Natural killer cell (primary cell): ENCODE measurements at regions not wholly inside any gene's neighbourhood (a gene's known extent, or its start where the extent isn't known, plus 50 kb on each side); places are given as distances from the start of the nearest gene placed in this dataset.

ENCODE experiments used
- ATAC-seq, 3 donors: fragments of 150-1000 bp in 2 of 3; fragments of 200-7000 bp in 1 of 3; cut with Tn5 transposase; 1 replicate in 1 of 3; 2 replicates in 2 of 3; pipeline ENCODE4 v1.10.0; 2021; ENCODE audit warnings: mild to moderate bottlenecking in 2 of 3, moderate library complexity in 2 of 3
- DNase-seq, 2 donors: peaks; one replicate each; pipeline versions ENCODE4 v3.0.0 to v3.0.0-alpha.2; 2013 to 2021; ENCODE audit warnings: mixed read lengths in 1 of 2
- H3K27ac ChIP-seq: one replicate; pipeline ENCODE4 v1.5.1; 2013; ENCODE audit warnings: mild to moderate bottlenecking, low read length
- H3K27me3 ChIP-seq: one replicate; pipeline ENCODE4 v1.6.1; 2013; ENCODE audit warnings: low read length; ENCODE audit not compliant: control insufficient read depth, insufficient read depth
- H3K36me3 ChIP-seq: one replicate; pipeline ENCODE4 v1.6.1; 2013; ENCODE audit warnings: low read length; ENCODE audit not compliant: control insufficient read depth, insufficient read depth
- H3K4me1 ChIP-seq: one replicate; pipeline ENCODE4 v1.6.1; 2013; ENCODE audit warnings: low read length; ENCODE audit not compliant: control insufficient read depth, insufficient read depth
- H3K4me3 ChIP-seq: one replicate; pipeline ENCODE4 v1.5.1; 2013; ENCODE audit warnings: low read length
- H3K9me3 ChIP-seq: one replicate; pipeline ENCODE4 v1.6.1; 2013; ENCODE audit warnings: low read length; ENCODE audit not compliant: control insufficient read depth, insufficient read depth
- H3K27ac Mint-ChIP-seq, 2 donors: one replicate each; pipeline ENCODE4 v1.8.0; 2022; ENCODE audit warnings: mild to moderate bottlenecking in 2 of 2, mixed read lengths in 2 of 2, moderate library complexity in 1 of 2
- H3K27me3 Mint-ChIP-seq, 2 donors: one replicate each; pipeline ENCODE4 v1.8.0; 2022; ENCODE audit warnings: low read depth in 2 of 2, mixed read lengths in 2 of 2
- H3K36me3 Mint-ChIP-seq: one replicate; pipeline ENCODE4 v1.8.0; 2022; ENCODE audit warnings: mixed read lengths
- H3K4me1 Mint-ChIP-seq, 2 donors: one replicate each; pipeline ENCODE4 v1.8.0; 2022; ENCODE audit warnings: mixed read lengths in 2 of 2
- H3K4me3 Mint-ChIP-seq: one replicate; pipeline ENCODE4 v1.8.0; 2022; ENCODE audit warnings: mild to moderate bottlenecking, moderate library complexity, mixed read lengths
- H3K9me3 Mint-ChIP-seq, 2 donors: one replicate each; pipeline ENCODE4 v1.8.0; 2022; ENCODE audit warnings: mixed read lengths in 2 of 2
- WGBS: methylation state at CpG from one replicate; pipeline ENCODE4 v1.1.7; 2013; ENCODE audit warnings: missing lambda C conversion rate; ENCODE audit not compliant: insufficient coverage; 5-methylcytosine and 5-hydroxymethylcytosine counted together
- intact Hi-C: fragments of 100-400 bp; cut with micrococcal nuclease; formaldehyde crosslinking; loops from one replicate; pipeline ENCODE4 v1.14.2; 2022
- TF ChIP-seq, protein P1 (sequence below): fragments of 200-600 bp; IDR thresholded peaks from one replicate; pipeline ENCODE4 v1.8.0; 2022; ENCODE audit warnings: antibody characterized with exemption

DNA sequence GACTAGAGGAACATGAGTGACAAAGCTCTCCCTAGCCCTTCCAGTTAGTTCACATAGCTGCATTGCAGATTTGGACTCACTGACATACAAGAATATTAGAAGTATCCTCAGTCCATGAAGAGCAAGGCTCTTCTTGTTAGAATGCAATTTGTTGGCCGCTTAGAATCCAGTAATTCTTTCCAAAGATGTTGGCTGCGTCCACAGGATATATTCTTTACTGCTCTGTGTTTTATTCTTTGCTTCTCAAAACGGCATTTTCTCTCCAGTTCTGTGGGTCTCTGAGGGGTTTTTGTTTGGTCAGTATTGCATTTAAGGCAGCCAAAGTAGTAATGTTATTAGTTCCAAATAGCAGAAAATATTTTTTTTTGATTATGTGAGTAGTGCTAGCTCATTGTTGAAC lies 588.6 kb downstream of the DNAJB9 start:
- WGBS = 86% methylated on average over 3 of the region's 3 CpGs
- ATAC-seq (no peak), DNase-seq (no peak)
- Histone ChIP-seq H3K4me3 (no peak overlapping the region), H3K27me3 (no peaks in the 10 kb centered on the region), H3K36me3 (no peaks in the 10 kb centered on the region), H3K9me3 (peaks cover 2% of the 10 kb centered on the region), H3K27ac (no peak overlapping the region), H3K4me1 (no peaks in the 10 kb centered on the region)
- Mint-ChIP-seq H3K4me1 (no peaks in the 10 kb centered on the region), H3K4me3 (no peak overlapping the region), H3K36me3 (peaks cover 7% of the 10 kb centered on the region), H3K9me3 (peaks cover 16 to 40% of the 10 kb centered on the region in 2 donors), H3K27me3 (no peaks in the 10 kb centered on the region), H3K27ac (no peak overlapping the region)
- TF ChIP-seq, protein P1, sequence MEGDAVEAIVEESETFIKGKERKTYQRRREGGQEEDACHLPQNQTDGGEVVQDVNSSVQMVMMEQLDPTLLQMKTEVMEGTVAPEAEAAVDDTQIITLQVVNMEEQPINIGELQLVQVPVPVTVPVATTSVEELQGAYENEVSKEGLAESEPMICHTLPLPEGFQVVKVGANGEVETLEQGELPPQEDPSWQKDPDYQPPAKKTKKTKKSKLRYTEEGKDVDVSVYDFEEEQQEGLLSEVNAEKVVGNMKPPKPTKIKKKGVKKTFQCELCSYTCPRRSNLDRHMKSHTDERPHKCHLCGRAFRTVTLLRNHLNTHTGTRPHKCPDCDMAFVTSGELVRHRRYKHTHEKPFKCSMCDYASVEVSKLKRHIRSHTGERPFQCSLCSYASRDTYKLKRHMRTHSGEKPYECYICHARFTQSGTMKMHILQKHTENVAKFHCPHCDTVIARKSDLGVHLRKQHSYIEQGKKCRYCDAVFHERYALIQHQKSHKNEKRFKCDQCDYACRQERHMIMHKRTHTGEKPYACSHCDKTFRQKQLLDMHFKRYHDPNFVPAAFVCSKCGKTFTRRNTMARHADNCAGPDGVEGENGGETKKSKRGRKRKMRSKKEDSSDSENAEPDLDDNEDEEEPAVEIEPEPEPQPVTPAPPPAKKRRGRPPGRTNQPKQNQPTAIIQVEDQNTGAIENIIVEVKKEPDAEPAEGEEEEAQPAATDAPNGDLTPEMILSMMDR = no peak
- intact Hi-C loops = no loop called here

DNA sequence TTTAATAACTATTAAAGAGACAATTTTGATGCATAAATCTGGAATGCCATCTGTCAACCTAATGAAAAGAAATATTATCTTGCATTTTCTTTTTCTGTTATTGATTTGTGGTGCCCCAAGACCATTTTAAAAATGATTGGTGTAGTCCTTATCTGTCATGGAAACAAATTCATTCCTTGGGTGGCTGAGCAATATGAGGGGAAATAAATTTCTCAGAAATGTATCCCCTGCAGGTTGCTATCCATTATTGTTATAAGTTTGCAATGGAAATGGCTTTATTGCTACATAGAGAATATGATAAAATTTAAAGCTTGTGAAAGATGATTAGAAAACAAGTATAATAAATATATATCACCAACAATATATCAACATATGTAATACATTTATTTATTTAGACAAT lies 607.0 kb downstream of the DNAJB9 start:
- Histone ChIP-seq H3K4me1 (no peaks in the 10 kb centered on the region), H3K9me3 (no peaks in the 10 kb centered on the region), H3K27ac (no peak overlapping the region), H3K4me3 (no peak overlapping the region), H3K27me3 (no peaks in the 10 kb centered on the region), H3K36me3 (no peaks in the 10 kb centered on the region)
- intact Hi-C loops = no loop called here
- DNase-seq = no peak
- no peak for ATAC-seq
- Mint-ChIP-seq H3K36me3 (no peaks in the 10 kb centered on the region), H3K9me3 (peaks cover 12 to 19% of the 10 kb centered on the region in 2 donors), H3K27ac (no peak overlapping the region), H3K27me3 (no peaks in the 10 kb centered on the region), H3K4me3 (no peak overlapping the region), H3K4me1 (no peaks in the 10 kb centered on the region)
- TF ChIP-seq, protein P1 = no peak

DNA sequence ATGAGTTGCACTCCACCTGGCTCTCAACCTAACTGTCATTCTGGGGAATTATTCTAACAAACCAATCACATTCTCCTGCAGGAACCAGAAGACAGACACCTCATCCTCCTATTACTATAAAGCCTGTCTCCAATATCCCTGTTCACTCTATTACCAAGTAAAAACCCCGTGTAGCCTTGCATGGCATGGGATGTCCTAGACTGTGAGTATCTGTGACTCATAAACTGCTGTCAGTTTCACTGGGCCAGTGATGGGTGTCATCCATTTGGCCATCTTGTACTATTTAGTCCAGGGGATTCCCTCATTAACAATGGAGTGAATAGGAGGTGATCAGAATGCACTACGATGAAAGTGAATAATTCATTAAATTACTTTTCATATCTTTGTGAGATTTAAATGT lies 608.7 kb downstream of the DNAJB9 start:
- Histone ChIP-seq H3K4me3 (no peak overlapping the region), H3K9me3 (no peaks in the 10 kb centered on the region), H3K27me3 (no peaks in the 10 kb centered on the region), H3K36me3 (no peaks in the 10 kb centered on the region), H3K4me1 (no peaks in the 10 kb centered on the region), H3K27ac (no peak overlapping the region)
- H3K4me1 Mint-ChIP-seq = no peaks in the 10 kb centered on the region
- WGBS = 93% methylated on average over 1 of the region's 2 CpGs
- H3K27me3 Mint-ChIP-seq = no peaks in the 10 kb centered on the region
- H3K4me3 Mint-ChIP-seq = no peak overlapping the region
- H3K36me3 Mint-ChIP-seq = no peaks in the 10 kb centered on the region
- TF ChIP-seq, protein P1 = no peak
- H3K27ac Mint-ChIP-seq = no peak overlapping the region
- H3K9me3 Mint-ChIP-seq = peaks cover 8 to 14% of the 10 kb centered on the region in 2 donors
- DNase-seq (no peak), ATAC-seq (no peak)
- intact Hi-C loops = no loop called here

DNA sequence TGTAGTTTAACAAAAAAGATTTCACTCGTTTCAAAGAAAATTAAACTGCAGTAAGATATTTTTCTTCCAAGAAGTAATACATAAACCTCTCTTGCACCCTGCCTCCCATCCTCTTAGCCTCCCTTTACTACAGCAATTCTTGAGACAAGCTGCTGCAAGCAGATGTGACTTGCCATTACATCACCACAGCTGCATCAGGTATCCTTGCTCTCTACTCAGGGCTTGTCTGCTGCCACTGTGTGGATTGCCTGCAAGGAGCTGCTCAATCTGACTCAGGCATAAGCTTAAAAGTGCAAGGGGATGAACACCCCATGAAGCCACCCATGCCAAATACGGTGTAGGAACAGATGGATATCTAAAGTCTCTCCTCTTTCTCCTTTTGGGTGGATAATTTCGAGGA lies 609.9 kb downstream of the DNAJB9 start:
- ATAC-seq = no peak
- no peak overlapping the region for H3K4me3 ChIP-seq
- peaks cover 15 to 22% of the 10 kb centered on the region in 2 donors for H3K9me3 Mint-ChIP-seq
- no peak overlapping the region for H3K4me3 Mint-ChIP-seq
- DNase-seq = no peak
- H3K27ac ChIP-seq = no peak overlapping the region
- intact Hi-C loops = no loop called here
- 64% methylated on average over 2 of the region's 3 CpGs for WGBS
- no peak overlapping the region for H3K27ac Mint-ChIP-seq
- no peaks in the 10 kb centered on the region for H3K4me1 ChIP-seq
- no peaks in the 10 kb centered on the region for H3K4me1 Mint-ChIP-seq
- H3K27me3 ChIP-seq = no peaks in the 10 kb centered on the region
- H3K9me3 ChIP-seq = no peaks in the 10 kb centered on the region
- H3K36me3 ChIP-seq = no peaks in the 10 kb centered on the region
- peaks cover 5% of the 10 kb centered on the region for H3K36me3 Mint-ChIP-seq
- TF ChIP-seq, protein P1 = no peak
- H3K27me3 Mint-ChIP-seq = no peaks in the 10 kb centered on the region
